ENCODE measurements at regions not wholly inside any gene's neighbourhood (a gene's known extent, or its start where the extent isn't known, plus 50 kb on each side); places are given as distances from the start of the nearest gene placed in this dataset.
"Not testable (repeated sequence)": the region's sequence is repeated elsewhere in the genome, so short reads cannot be mapped to it uniquely, and the experiment has no call there.

- no peaks in the 10 kb centered on the region for H3K27me3 ChIP-seq (ENCODE audit: insufficient read depth, insufficient read length)
- H3K4me1 ChIP-seq (ENCODE audit: insufficient read depth, insufficient read length), result no peaks in the 10 kb centered on the region
- no peak for DNase-seq (ENCODE audit: low read depth, low spot score)
- H3K4me3 ChIP-seq (ENCODE audit: insufficient read length, low read depth), result no peak overlapping the region
- no peaks in the 10 kb centered on the region for H3K36me3 ChIP-seq (ENCODE audit: insufficient read depth, insufficient read length, low read length)
- TF ChIP-seq ZNF274 (IDR thresholded peaks at IDR 0.05; ENCODE audit: low read depth, low read length) (no peak), YY1 (IDR thresholded peaks at IDR 0.05; ENCODE audit: insufficient read depth, insufficient read length) (no peak), SUZ12 (IDR thresholded peaks at IDR 0.05; ENCODE audit: extremely low read depth, insufficient read depth, insufficient read length) (no peak)
- no peak overlapping the region for H3K9ac ChIP-seq (ENCODE audit: insufficient read length, low read depth)
- no peaks in the 10 kb centered on the region for H3K9me3 ChIP-seq (ENCODE audit: insufficient read depth, low read length)
Observed at GRCh38 chr5:108696951-108697715, 50.6 kb upstream of the FER start.

DNA sequence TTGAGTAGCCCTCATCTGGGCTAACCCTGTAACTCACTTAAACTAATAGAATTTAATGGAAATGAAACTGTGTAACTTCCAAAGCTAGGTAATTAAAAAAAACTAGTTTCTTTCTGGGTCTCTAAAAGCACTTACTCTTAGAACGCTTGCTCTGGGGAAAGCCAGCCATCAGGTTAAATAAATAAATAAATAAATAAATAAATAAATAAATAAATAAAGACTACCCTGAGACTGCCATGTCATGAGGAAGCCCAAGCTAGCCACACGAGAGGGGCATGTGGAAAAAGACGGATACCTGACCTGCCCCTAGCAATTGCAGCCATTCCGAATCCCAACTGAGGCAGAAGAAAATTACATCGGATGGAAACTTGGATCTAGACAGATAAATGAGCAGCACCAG lies 51.3 kb upstream of the FER start:
- no peaks in the 10 kb centered on the region for H3K36me3 ChIP-seq (ENCODE audit: insufficient read depth, insufficient read length, low read length)
- H3K4me1 ChIP-seq (ENCODE audit: insufficient read depth, insufficient read length), result no peaks in the 10 kb centered on the region
- no peak overlapping the region for H3K9ac ChIP-seq (ENCODE audit: insufficient read length, low read depth)
- H3K27me3 ChIP-seq (ENCODE audit: insufficient read depth, insufficient read length), result no peaks in the 10 kb centered on the region
- no peak overlapping the region for H3K4me3 ChIP-seq (ENCODE audit: insufficient read length, low read depth)
- no peak for DNase-seq (ENCODE audit: low read depth, low spot score)
- TF ChIP-seq YY1 (IDR thresholded peaks at IDR 0.05; ENCODE audit: insufficient read depth, insufficient read length), result no peak
- TF ChIP-seq SUZ12 (IDR thresholded peaks at IDR 0.05; ENCODE audit: extremely low read depth, insufficient read depth, insufficient read length), result no peak
- TF ChIP-seq ZNF274 (IDR thresholded peaks at IDR 0.05; ENCODE audit: low read depth, low read length), result no peak
- H3K9me3 ChIP-seq (ENCODE audit: insufficient read depth, low read length), result no peaks in the 10 kb centered on the region

- Histone ChIP-seq H3K4me3 (ENCODE audit: insufficient read length, low read depth) (no peak overlapping the region), H3K27me3 (ENCODE audit: insufficient read depth, insufficient read length) (no peaks in the 10 kb centered on the region), H3K4me1 (ENCODE audit: insufficient read depth, insufficient read length) (peaks cover 3% of the 10 kb centered on the region), H3K36me3 (ENCODE audit: insufficient read depth, insufficient read length, low read length) (no peaks in the 10 kb centered on the region), H3K9ac (ENCODE audit: insufficient read length, low read depth) (no peak overlapping the region), H3K9me3 (ENCODE audit: insufficient read depth, low read length) (no peaks in the 10 kb centered on the region)
- no peak for DNase-seq (ENCODE audit: low read depth, low spot score)
- no peak for TF ChIP-seq SUZ12 (IDR thresholded peaks at IDR 0.05; ENCODE audit: extremely low read depth, insufficient read depth, insufficient read length)
Observed at GRCh38 chr5:108688485-108688884, 59.2 kb upstream of the FER start.

GRCh38 chr5:108687595-108688200 lies 60.0 kb upstream of the FER start:
- DNase-seq (ENCODE audit: low read depth, low spot score), result no peak
- Histone ChIP-seq H3K9ac (ENCODE audit: insufficient read length, low read depth) (no peak overlapping the region), H3K27me3 (ENCODE audit: insufficient read depth, insufficient read length) (no peaks in the 10 kb centered on the region), H3K36me3 (ENCODE audit: insufficient read depth, insufficient read length, low read length) (no peaks in the 10 kb centered on the region), H3K4me1 (ENCODE audit: insufficient read depth, insufficient read length) (peaks cover 3% of the 10 kb centered on the region), H3K9me3 (ENCODE audit: insufficient read depth, low read length) (no peaks in the 10 kb centered on the region), H3K4me3 (ENCODE audit: insufficient read length, low read depth) (no peak overlapping the region)
- TF ChIP-seq ZNF274 (IDR thresholded peaks at IDR 0.05; ENCODE audit: low read depth, low read length), result no peak
- no peak for TF ChIP-seq YY1 (IDR thresholded peaks at IDR 0.05; ENCODE audit: insufficient read depth, insufficient read length)
- no peak for TF ChIP-seq SUZ12 (IDR thresholded peaks at IDR 0.05; ENCODE audit: extremely low read depth, insufficient read depth, insufficient read length)

DNA sequence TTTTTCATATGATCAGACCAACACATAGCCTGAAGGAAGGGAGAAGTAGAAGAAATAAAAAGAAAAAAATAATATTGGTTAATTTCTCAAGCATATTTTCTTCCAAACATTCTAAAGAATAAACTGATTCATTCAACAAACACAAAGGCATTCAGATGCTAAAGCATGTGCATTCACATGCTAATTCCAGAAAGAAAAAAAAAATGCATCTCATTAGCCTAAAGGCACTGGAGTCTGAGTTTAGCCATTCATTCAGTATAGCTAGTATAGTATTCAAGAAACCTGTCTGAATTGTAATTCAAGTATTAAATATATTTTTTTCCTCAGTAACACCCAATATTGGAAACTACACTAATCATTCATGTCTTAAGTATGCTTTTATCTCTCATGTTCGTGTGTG lies 61.0 kb upstream of the FER start:
- Histone ChIP-seq H3K27me3 (ENCODE audit: insufficient read depth, insufficient read length) (no peaks in the 10 kb centered on the region), H3K4me1 (ENCODE audit: insufficient read depth, insufficient read length) (peaks cover 3% of the 10 kb centered on the region), H3K9ac (ENCODE audit: insufficient read length, low read depth) (no peak overlapping the region), H3K9me3 (ENCODE audit: insufficient read depth, low read length) (no peaks in the 10 kb centered on the region), H3K36me3 (ENCODE audit: insufficient read depth, insufficient read length, low read length) (no peaks in the 10 kb centered on the region), H3K4me3 (ENCODE audit: insufficient read length, low read depth) (no peak overlapping the region)
- no peak for DNase-seq (ENCODE audit: low read depth, low spot score)
- no peak for TF ChIP-seq ZNF274 (IDR thresholded peaks at IDR 0.05; ENCODE audit: low read depth, low read length)

- not testable (repeated sequence) for H3K9ac ChIP-seq (ENCODE audit: insufficient read length, low read depth); H3K9me3 ChIP-seq (ENCODE audit: insufficient read depth, low read length); H3K4me1 ChIP-seq (ENCODE audit: insufficient read depth, insufficient read length); H3K27me3 ChIP-seq (ENCODE audit: insufficient read depth, insufficient read length); H3K36me3 ChIP-seq (ENCODE audit: insufficient read depth, insufficient read length, low read length)
- DNase-seq (ENCODE audit: low read depth, low spot score), result peak; percentile 15
- peak overlapping the region; percentile 13 for H3K4me3 ChIP-seq (ENCODE audit: insufficient read length, low read depth)
Observed at GRCh38 chr5:108685448-108686216, 62.1 kb upstream of the FER start.

GRCh38 chr5:108681079-108681921 lies 66.4 kb upstream of the FER start:
- TF ChIP-seq SUZ12 (IDR thresholded peaks at IDR 0.05; ENCODE audit: extremely low read depth, insufficient read depth, insufficient read length) (no peak), YY1 (IDR thresholded peaks at IDR 0.05; ENCODE audit: insufficient read depth, insufficient read length) (no peak), ZNF274 (IDR thresholded peaks at IDR 0.05; ENCODE audit: low read depth, low read length) (no peak)
- Histone ChIP-seq H3K36me3 (ENCODE audit: insufficient read depth, insufficient read length, low read length) (no peaks in the 10 kb centered on the region), H3K27me3 (ENCODE audit: insufficient read depth, insufficient read length) (no peaks in the 10 kb centered on the region), H3K9me3 (ENCODE audit: insufficient read depth, low read length) (no peaks in the 10 kb centered on the region), H3K9ac (ENCODE audit: insufficient read length, low read depth) (no peak overlapping the region), H3K4me3 (ENCODE audit: insufficient read length, low read depth) (no peak overlapping the region), H3K4me1 (ENCODE audit: insufficient read depth, insufficient read length) (peaks cover under 1% of the 10 kb centered on the region)
- DNase-seq (ENCODE audit: low read depth, low spot score), result peak; percentile 32

All from NT2/D1 (cell line).